ENCODE measurements at regions not wholly inside any gene's neighbourhood (a gene's known extent, or its start where the extent isn't known, plus 50 kb on each side); places are given as distances from the start of the nearest gene placed in this dataset.

DNA sequence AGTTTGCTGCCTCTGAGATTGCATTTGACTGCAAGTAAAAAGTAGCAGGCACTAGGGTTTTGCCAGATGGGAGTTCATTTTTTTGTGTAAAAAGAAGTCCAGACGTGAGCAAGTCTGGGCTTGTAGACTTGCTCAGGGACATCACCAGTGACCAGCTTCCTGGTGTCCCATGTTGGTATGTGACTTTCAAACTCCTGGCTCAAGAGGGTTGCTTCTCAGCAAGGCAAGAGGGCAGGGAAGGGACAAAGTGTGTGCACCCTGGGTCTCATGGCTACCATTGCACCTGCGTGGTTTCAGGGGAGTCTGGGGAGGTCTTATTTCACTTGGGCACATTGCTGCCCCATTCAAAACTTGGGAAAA lies 79.3 kb upstream of the ZNF716 start:
- no peak overlapping the region for H3K4me2 ChIP-seq (ENCODE audit: insufficient read depth, low read length)
- TF ChIP-seq POLR2A (IDR thresholded peaks at IDR 0.05; ENCODE audit: low read depth, low read length), result no peak
- TF ChIP-seq EZH2 (IDR thresholded peaks at IDR 0.05; ENCODE audit: borderline replicate concordance, low read depth, low read length, severe bottlenecking), result no peak
- TF ChIP-seq, protein P1, sequence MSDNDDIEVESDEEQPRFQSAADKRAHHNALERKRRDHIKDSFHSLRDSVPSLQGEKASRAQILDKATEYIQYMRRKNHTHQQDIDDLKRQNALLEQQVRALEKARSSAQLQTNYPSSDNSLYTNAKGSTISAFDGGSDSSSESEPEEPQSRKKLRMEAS (IDR thresholded peaks at IDR 0.05; ENCODE audit: insufficient read depth, insufficient read length), result no peak
- no peak for TF ChIP-seq POLR2AphosphoS5 (IDR thresholded peaks at IDR 0.05; ENCODE audit: insufficient read depth, low read depth, low read length)
- TF ChIP-seq MYC (IDR thresholded peaks at IDR 0.05; ENCODE audit: low read depth, low read length), result no peak
- TF ChIP-seq JUN (IDR thresholded peaks at IDR 0.05; ENCODE audit: borderline replicate concordance, insufficient read depth, insufficient read length, low read depth), result no peak
- no peak for TF ChIP-seq GATA2 (IDR thresholded peaks at IDR 0.05; ENCODE audit: insufficient read depth, insufficient read length, low read depth, low read length)
- TF ChIP-seq, protein P2, sequence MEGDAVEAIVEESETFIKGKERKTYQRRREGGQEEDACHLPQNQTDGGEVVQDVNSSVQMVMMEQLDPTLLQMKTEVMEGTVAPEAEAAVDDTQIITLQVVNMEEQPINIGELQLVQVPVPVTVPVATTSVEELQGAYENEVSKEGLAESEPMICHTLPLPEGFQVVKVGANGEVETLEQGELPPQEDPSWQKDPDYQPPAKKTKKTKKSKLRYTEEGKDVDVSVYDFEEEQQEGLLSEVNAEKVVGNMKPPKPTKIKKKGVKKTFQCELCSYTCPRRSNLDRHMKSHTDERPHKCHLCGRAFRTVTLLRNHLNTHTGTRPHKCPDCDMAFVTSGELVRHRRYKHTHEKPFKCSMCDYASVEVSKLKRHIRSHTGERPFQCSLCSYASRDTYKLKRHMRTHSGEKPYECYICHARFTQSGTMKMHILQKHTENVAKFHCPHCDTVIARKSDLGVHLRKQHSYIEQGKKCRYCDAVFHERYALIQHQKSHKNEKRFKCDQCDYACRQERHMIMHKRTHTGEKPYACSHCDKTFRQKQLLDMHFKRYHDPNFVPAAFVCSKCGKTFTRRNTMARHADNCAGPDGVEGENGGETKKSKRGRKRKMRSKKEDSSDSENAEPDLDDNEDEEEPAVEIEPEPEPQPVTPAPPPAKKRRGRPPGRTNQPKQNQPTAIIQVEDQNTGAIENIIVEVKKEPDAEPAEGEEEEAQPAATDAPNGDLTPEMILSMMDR (IDR thresholded peaks at IDR 0.05; ENCODE audit: extremely low read depth in 1 of 2, insufficient read depth in 1 of 2, low read depth in 1 of 2, low read length in 2 of 2), result no peak
- no peak for TF ChIP-seq FOS (IDR thresholded peaks at IDR 0.05; ENCODE audit: borderline replicate concordance, insufficient read depth, low read length)
- FAIRE-seq (no peak), DNase-seq (ENCODE audit: low read depth, low spot score) (no peak)
- no peak overlapping the region for H3K4me3 ChIP-seq (replicated peaks in 1 of 3; ENCODE audit: insufficient read depth in 1 of 3, low read depth in 1 of 3, low read length in 3 of 3)
- H2AFZ ChIP-seq (ENCODE audit: low read depth, low read length), result no peak overlapping the region
- H3K36me3 ChIP-seq (ENCODE audit: control insufficient read depth in 2 of 2, extremely low read depth in 1 of 2, insufficient read depth in 2 of 2, low read length in 2 of 2), result no peaks in the 10 kb centered on the region
- ChIA-PET POLR2A (no interaction called here), CTCF (no interaction called here)
- H3K9ac ChIP-seq (replicated peaks; ENCODE audit: extremely low read depth, insufficient read depth, low read length), result no peak overlapping the region
- H3K4me1 ChIP-seq (ENCODE audit: control insufficient read depth, extremely low read depth, insufficient read depth, low read length), result no peaks in the 10 kb centered on the region
- no TSS peak for BruUV-seq (replicated peaks)
- no peaks in the 10 kb centered on the region for H3K9me1 ChIP-seq (replicated peaks; ENCODE audit: control insufficient read depth, extremely low read depth, insufficient read depth, low read length)
- intact Hi-C loops (cut with micrococcal nuclease) (no loop called here), dilution Hi-C loops (cut with MboI; ENCODE audit: extremely low pct_ligation_motif_present, low sequenced_read_pairs) (no loop called here)
- no peaks in the 10 kb centered on the region for H3K79me2 ChIP-seq (ENCODE audit: control insufficient read depth, insufficient read depth, low read length)
- no peaks in the 10 kb centered on the region for H3K27me3 ChIP-seq (ENCODE audit: control insufficient read depth in 2 of 2, insufficient read depth in 2 of 2, low read length in 2 of 2)
- no peak overlapping the region for H3K27ac ChIP-seq (ENCODE audit: insufficient read depth, low read depth, low read length)
- H3K9me3 ChIP-seq (replicated peaks; ENCODE audit: control insufficient read depth, insufficient read depth, low read length), result peaks cover 2% of the 10 kb centered on the region
- no peaks in the 10 kb centered on the region for H4K20me1 ChIP-seq (replicated peaks; ENCODE audit: control insufficient read depth, extremely low read depth, insufficient read depth, low read length)

Data from endothelial cell of umbilical vein (primary cell).